ENCODE measurements at regions not wholly inside any gene's neighbourhood (a gene's known extent, or its start where the extent isn't known, plus 50 kb on each side); places are given as distances from the start of the nearest gene placed in this dataset.

DNA sequence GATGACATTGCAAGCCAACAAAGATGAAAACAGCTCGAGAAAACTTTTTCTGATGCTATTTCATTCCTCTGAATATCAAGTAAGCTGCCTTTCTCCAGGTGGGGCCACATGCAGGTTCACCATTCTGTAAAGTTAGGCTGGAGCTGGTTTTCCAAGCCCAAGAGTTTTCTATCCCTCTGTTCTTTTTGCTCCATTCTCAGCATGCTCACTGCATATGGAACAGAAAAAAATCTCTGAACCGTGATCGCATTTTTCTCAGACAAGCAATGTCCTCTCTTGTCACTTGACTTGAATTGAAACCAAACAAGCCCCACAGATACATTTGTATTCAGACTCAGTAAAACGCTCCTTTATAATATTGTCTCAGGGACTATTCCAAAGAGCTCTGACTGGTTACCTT lies 451.6 kb downstream of the FRK start:
- TF ChIP-seq, protein P1, sequence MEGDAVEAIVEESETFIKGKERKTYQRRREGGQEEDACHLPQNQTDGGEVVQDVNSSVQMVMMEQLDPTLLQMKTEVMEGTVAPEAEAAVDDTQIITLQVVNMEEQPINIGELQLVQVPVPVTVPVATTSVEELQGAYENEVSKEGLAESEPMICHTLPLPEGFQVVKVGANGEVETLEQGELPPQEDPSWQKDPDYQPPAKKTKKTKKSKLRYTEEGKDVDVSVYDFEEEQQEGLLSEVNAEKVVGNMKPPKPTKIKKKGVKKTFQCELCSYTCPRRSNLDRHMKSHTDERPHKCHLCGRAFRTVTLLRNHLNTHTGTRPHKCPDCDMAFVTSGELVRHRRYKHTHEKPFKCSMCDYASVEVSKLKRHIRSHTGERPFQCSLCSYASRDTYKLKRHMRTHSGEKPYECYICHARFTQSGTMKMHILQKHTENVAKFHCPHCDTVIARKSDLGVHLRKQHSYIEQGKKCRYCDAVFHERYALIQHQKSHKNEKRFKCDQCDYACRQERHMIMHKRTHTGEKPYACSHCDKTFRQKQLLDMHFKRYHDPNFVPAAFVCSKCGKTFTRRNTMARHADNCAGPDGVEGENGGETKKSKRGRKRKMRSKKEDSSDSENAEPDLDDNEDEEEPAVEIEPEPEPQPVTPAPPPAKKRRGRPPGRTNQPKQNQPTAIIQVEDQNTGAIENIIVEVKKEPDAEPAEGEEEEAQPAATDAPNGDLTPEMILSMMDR (IDR thresholded peaks at IDR 0.05; ENCODE audit: low read length) = no peak
- TF ChIP-seq EZH2 (optimal IDR thresholded peaks at IDR 0.05; ENCODE audit: low read depth, low read length) = no peak
